HG03442 (cell line): ENCODE measurements at regions not wholly inside any gene's neighbourhood (a gene's known extent, or its start where the extent isn't known, plus 50 kb on each side); places are given as distances from the start of the nearest gene placed in this dataset.

ENCODE experiments used
- ATAC-seq: cut with Tn5 transposase; IDR thresholded peaks from one replicate; pipeline ENCODE4 v1.9.1; 2021; ENCODE audit warnings: mild to moderate bottlenecking, moderate library complexity; ENCODE audit not compliant: unreplicated experiment

DNA sequence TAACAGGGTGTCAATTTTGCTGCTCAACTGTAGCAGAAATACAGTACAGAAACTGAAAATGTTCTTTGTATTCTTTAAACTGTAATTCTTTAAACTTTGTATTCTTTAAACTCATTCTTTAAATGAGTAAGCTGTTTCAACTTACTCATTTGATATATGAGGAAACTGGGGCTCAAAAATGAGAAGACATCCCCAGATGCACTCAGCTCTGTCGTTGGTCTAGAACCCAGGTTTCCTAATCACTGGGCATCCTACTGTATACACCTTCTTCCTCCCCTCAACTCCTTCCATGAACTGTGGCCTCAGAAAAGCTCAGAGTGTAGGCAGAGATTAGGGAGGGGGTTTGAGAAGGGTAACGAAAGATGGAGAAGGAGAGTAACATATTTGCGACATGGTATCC is 136.5 kb upstream of the MAST4 start:
- no peak for ATAC-seq

DNA sequence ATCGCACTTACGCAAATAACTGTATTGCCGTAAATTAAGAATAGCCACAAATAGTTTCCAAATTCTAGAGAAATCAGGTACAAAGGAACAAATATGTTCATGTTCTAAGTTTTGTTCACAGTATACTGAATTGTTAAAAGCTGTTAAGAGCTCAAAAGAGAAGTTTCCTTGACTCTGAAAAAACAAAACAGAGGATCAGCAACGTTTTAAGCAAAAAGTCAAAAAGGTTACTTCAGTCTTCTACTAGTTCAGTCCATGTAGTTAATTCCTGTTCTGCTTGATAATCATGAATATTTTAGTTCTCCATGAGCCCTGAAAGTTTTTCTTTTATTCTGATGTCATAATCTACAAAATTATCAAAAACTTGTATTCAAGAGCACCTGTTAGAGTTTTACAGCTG is 128.6 kb upstream of the MAST4 start:
- ATAC-seq: no peak

DNA sequence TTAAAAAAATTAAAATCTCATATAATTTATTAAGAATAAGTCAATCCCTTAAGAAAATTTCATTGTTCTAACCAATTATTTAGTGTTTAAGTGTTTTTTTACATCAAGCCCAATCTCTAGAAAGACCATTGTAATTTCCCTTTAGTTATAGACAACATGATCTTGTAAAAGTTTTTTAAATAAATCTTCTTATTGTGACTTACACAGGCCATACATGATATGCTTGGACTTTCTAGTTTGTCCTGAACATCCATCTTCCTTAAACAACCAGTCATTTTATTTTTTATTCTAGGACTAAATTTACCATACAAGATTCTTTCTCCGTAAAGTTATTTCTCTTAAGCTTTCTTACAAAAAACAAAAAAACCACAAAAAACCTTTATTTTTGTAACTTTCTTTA is 126.5 kb upstream of the MAST4 start:
- ATAC-seq: no peak

DNA sequence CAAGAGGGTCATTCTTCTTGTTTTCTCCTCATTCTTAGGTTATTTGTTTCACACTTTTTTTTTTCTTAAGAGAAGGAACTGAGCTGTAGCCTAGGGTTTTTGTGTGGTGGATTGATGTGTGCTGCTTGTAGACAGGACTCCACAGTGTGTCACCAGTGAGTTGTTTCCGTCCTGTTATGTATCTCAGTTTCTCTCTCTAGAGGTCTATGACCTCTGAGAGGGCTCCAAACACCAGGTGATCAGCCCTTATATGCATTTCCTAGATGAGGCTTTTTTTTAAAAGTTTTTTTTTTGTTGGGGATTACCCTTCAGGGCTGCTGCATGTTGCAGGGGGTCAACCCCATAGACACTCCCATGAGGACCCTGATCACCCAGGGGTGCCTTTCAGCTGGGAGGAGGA is 124.2 kb upstream of the MAST4 start:
- no peak for ATAC-seq

DNA sequence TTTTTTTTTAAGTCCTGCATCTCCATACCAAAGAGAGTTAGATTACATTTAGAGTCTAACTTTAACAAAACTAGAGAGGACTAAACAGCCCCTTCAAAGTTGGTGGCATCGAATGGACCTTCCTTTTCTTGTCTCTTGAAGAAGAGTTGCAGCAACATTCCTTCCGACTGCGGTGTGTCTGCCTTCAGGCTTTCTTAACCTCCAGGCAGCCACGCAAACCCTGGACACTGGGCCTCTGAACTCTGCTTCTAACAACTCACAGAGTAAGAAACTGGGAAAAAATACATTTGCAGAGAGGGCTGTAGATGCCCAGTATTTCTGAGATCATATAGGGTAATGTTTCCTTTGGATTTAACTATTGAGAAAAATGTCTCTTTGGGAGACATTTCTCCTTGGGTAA is 120.5 kb upstream of the MAST4 start:
- ATAC-seq: no peak

DNA sequence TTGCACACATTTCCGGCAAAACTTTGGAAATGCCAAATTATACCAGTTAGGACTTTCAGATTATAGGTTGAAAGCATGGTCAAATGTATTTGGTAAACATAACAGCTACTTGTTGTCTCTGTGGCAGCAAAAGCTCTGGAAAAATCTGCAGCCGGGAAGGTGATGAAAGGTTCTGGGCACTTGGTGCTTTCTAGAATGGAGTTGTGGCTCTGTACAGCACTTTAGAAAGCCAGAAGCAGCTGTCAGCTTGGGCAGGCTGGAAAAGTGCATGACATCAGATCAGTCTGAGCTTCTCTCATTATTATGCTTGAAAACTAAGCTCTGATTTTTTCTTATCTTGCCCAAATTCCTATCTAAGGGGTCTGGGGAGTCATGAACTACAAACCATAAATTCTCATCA is 118.6 kb upstream of the MAST4 start:
- ATAC-seq: no peak

DNA sequence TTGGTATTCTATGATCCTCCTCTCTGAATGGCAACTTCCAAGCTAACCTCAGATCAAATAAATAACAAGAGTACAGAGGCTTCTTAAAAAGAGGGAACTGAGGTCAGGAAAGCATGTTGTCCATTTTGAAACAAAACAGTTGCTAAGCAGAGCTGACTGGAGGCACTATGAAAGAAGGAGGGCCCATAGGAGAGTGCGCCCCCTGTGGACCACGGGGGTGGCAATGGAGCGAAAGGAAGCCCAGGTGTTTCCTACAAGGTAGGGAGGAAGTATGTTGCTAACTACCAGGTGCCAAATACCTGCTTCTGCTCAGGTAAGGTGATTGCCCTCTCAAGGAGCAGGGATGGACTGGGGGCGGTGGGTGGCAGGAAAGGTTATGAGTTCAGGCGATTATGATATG is 101.8 kb upstream of the MAST4 start:
- no peak for ATAC-seq

DNA sequence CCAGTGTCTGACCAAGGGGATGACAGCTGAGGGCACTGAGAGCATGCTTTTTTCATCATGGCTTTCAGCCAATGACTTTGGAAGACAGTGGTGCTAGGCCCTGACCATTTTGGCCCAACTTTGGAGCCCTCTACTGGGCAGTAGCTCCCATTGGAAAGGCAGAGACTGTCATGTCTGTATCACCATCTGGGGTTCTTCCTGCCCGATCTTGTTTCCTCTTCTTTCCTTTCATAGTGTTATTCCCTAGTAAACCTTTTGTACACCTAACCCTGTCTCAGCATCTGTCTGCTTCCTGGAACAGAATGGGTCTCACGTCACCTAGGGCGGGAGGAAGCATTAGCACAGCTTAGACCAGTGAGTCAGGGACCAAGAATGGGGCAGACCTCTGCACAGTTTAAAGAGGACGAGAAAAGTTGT is 97.4 kb upstream of the MAST4 start:
- ATAC-seq: no peak

DNA sequence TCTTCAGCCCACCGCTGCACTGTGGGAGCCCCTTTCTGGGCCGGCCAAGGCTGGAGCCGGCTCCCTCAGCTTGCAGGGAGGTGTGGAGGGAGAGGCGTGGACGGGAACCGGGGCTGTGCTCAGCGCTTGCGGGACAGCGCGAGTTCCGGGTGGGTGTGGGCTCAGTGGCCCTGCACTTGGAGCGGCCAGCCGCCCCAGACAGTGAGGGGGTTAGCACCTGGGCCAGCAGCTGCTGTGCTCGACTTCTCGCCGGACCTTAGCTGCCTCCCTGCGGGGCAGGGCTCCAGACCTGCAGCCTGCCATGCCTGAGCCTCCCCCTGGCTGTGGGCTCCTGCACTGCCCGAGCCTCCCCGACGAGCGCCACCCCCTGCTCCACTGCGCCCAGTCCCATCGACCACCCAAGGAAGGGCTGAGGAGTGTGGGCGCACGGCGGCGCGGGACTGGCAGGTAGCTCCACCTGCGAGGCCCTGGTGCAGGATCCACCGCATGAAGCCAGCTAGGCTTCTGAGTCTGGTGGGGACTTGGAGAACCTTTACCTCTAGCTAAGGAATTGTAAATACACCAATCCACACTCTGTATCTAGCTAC is 92.9 kb upstream of the MAST4 start:
- ATAC-seq: no peak

DNA sequence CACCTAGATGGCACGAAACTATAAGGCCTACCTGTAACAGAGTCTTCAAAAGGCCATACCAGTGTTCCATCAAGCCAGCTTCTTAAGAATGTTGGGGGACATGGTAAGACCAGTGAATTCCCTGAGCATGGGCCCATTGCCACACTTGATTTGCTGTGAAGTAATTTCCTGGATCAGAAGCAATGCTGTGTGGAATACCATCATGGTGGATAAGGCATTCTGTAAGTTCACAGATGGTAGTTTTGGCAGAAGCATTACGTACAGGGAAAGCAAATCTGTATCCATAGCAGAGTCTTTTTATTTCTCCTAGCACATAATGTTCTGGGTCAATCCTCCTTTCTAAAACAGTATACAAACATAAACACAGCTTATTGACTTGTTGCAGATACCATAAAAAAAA is 89.1 kb upstream of the MAST4 start:
- ATAC-seq: no peak

DNA sequence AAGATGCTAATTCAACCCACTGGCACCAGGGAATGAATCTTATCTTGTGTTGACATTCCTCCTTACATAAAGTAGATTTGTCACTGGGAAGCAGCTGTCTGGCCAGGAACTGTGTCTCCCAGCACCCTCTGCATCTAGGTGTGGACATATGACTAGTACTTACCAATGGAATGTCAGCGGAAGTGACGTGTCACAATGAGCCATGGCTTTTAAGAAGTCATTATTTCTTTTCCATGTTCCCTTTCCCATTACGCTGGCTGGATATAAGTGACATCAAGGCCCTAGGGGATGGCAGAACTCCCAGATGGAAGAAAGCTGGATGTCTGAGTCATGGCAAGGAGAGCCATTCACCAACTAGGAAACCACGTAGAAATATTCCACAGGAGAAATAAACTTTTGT is 84.7 kb upstream of the MAST4 start:
- ATAC-seq: no peak

DNA sequence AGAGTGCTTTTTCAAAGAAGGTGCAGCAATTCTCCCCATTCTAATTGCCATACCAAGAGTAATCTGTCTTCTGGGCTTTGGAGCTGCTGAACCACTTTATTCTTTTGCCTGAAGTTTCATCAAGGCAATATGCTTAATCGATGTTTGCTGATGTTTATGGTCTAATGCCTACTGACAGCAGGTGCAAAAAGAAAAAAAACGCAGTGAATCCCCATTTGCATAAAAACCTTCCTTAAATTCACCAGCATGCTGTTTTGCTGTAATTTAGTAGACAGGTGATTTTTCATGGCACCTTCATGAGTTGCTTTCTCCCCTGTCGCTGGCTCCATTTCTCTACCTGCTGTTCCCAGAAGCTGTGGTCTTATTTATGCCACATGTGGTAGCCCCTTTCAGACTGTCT is 83.1 kb upstream of the MAST4 start:
- no peak for ATAC-seq

DNA sequence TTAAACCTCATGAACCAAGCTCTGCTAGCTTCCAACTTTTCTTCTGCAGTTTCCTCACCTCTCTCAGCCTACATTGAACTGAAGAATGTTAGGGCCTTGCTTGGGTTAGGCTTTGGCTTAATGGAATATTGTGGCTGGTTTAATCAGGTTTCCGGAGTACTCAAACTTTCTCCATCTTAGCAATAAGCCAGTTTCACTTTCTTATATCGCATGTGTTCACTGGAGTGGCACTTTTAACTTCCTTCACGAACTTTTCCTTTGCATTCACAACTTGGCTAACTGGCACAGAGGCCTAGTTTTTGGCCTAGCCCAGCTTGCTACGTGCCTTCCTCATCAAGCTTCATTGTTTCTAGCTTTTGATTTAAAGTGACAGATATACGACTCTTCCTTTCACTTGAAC is 81.0 kb upstream of the MAST4 start:
- no peak for ATAC-seq

DNA sequence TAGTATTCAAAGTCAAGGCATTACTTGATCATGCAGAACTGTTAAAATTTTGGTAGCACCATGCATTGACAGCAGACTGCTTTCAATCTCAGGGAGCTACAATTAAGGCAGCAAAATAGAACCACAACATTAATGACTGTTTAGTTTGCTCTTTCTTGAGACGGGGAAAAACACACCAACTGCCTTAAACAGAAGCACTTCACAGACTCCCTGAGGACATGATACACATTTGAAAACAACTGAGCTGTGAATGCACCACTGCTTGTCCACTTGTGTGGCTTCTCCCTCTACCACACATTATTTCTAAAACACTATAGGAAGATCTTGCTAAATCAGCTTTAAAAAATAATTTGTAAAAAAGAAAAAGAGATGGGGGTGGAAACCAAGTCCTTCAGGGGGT is 79.6 kb upstream of the MAST4 start:
- no peak for ATAC-seq

DNA sequence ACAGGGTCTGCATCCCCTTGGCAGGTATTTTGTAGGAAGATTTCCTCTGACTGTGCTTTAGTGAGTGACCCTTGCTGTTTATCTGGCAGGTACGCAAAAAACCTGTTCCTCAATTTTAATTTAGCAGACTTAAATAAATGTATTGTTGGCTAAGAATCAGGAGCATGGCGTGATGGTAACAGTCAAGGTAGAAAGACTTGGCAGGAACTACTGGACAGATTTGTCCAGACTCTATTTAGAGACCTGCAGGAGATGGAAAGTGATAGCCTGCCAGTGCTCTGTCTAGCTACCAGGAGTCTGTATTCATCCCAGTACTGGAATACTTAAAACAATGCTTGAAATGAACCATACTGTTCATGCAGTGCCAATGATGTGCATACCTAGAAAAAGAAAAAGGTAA is 78.8 kb upstream of the MAST4 start:
- ATAC-seq: no peak

DNA sequence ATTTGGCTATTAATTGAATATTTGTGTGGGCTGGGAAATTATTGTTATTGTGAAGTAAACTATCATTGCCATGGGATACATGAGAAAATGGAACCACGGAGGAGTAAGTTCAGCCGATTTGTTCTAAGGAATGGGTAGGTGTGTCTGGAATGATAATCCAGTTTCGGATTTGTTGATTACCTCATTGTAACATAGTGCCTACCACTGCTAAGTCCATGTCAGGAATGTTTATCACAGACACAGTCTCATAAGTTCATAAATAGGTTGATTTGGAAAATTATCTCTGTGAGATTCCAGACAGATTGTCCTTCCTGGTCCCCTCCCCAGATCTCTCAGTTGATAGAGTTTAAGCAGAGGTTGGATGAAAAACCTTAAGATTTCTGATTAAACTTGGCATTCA is 78.1 kb upstream of the MAST4 start:
- no peak for ATAC-seq

DNA sequence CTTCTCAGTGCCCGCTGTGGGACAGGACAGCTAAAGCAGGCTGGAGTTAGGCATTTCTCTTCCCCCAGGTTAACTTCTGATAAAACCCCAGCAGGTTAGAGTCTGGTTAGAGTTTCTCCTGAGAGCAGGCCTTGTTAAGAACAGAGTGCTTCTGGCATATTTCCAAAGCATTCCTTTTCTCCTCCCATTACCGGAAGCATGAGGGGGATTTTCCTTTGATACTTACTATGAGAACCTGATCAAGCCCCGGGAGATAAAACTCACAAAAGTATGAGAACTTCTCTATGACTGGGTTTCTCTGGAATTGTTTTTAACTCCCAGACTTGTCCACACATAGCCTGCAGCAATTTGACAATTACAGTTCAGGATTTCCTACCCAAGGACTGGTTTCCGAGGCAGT is 77.4 kb upstream of the MAST4 start:
- no peak for ATAC-seq

DNA sequence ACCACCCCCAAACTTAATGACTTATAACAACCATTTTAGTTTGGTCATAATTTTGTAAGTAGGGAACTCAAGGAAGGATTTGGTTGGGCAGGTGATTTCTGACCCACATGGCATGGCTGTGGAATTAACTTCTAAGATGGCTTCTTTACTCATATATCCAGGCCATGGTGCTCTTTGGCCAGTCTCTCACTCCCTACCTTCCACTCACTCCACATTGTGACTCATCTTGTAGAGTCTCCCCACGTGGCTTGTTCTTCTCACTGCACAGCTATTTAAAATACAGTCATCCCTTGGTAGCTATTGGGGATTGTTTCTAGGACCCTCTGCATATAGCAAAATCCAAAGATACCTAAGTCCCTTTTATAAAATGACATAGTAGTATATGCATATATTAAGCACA is 76.6 kb upstream of the MAST4 start:
- no peak for ATAC-seq

DNA sequence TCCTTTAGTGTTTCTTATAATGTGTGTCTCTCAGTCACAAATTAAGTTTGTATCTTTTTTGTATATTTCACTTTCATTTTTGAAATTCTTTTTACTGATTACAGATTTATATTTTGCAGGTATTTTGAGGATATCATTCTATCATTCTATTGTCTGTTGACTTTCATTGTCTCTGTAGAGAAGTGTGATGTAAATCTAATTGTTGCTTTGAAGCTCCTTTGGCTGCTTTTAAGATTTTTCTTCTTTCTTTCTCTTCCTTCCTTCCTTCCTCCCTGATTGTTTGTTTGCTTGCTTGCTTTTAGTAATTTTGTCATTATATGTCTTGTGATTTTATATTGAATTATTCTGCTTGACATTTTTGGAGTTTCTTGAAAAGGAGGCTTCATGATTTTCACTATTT is 75.3 kb upstream of the MAST4 start:
- ATAC-seq: no peak

DNA sequence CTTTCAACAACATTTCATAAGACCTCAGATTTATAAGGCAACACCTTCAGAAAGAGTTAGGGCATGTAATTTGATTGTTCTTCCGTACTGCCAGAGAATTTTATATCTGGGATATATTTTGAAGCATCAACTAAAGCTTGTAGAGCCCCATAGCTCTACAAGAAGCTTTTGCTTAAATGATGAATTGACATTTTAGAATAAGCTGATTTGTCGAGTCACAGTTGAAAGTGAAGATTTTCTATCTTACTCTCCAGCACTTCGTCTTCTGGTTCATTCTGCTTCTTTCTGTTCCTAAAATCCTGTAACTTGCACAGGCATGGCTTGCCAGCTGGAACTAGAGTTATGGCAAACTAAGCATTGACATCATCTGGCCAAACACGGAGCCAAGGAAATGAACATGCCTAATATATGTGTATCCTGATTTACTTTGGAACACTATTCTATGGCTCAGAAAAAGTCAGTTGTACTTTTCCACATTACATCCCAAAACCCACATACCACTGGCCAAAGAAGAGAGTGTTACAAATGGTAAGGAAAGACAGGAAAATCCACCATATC is 68.6 kb upstream of the MAST4 start:
- ATAC-seq: no peak

DNA sequence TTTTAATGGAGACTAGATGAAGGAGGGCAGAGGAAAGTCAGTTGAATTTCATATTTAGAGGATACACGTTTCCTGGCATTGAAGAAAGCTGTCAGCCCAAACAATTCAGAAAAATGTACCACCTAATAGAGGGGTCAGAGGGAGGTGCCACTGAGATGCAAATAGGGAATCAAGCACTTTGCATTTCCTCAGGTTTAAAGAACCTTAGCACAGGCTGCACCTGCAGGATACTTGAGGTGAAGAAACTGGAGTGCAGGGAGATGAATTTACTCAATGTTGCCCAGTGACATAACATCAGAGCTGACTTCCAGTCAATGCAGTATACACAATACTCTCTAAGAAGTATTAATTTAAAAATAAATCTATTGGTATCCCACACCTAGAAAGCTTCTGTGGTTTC is 67.0 kb upstream of the MAST4 start:
- no peak for ATAC-seq

DNA sequence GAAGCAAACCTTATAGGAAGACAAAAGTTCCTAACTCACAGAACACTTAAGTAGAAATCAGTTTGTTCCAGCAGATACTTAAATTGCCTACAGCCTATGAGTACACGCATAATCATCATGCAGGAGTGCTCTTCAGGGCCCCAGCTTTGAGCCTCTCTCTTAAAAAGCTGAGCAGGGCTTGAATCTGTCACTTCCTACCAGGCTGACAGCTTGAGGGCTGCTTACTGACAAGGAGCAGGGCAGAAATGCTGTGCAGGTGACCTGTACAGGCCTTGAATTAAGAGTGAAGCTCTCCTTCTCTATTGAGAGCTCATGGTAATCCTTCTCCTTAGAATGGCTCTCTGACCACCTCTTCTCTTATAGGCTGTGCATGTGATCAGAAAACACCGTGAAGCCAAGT is 66.5 kb upstream of the MAST4 start:
- no peak for ATAC-seq

DNA sequence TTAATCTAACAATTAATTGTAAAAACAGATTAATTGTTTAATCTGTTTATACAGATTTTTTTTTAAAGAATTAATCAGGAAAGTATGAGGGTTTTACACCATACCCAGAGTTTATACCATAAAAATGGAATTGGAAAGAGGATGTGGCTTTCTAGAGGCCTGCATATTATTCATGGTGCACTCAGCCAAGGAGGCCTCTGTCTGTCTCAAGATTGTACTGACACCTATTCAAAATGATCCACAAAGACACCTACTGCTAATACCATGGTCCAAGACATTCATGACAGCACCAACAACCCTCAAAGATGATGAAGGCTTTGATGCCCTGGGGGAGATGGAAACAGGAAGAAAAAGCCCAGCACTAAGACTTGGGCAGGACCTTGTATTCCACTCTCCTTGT is 58.1 kb upstream of the MAST4 start:
- no peak for ATAC-seq

DNA sequence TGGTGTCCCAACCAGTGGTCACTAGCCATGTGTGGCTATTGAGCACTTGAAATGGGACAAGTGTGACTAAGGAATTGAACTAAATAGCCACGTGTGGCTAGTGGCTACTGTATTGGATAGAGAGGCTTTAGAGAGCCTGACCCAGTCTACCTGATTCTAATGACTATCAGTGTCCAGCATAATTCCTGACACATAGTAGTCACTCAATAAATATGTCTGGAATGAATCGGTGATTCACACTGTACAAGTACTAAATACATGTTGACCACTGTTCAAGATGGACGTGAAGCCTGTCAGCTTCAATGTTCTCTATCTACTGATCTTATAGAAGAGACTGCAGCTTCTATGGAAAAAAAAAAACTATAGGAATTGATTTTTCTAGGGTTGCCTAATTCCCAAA is 57.7 kb upstream of the MAST4 start:
- ATAC-seq: no peak
